ENCODE measurements at regions not wholly inside any gene's neighbourhood (a gene's known extent, or its start where the extent isn't known, plus 50 kb on each side); places are given as distances from the start of the nearest gene placed in this dataset.

- Histone ChIP-seq H2BK15ac (ENCODE audit: low read length) (no peak overlapping the region), H3K4me1 (replicated peaks in 1 of 4; ENCODE audit: control insufficient read depth in 3 of 4, insufficient read depth in 4 of 4, low read length in 3 of 4) (no peaks in the 10 kb centered on the region), H3K4ac (replicated peaks; ENCODE audit: insufficient read length, low read depth, low read length) (no peak overlapping the region), H3K27me3 (replicated peaks in 1 of 4; ENCODE audit: control insufficient read depth in 3 of 4, extremely low read depth in 1 of 4, insufficient read depth in 3 of 4, low read length in 3 of 4) (no peaks in the 10 kb centered on the region), H2AFZ (ENCODE audit: low read length) (no peak overlapping the region), H3K18ac (ENCODE audit: extremely low read depth, low read length) (no peak overlapping the region), H3K79me2 (ENCODE audit: control insufficient read depth in 1 of 2, insufficient read depth in 2 of 2, low read length in 2 of 2) (no peaks in the 10 kb centered on the region), H2BK12ac (ENCODE audit: low read depth, low read length) (no peak overlapping the region), H4K8ac (ENCODE audit: extremely low read depth, insufficient read depth, low read length) (no peak overlapping the region), H3K9me3 (ENCODE audit: insufficient read depth in 2 of 2, low read depth in 1 of 2, low read length in 1 of 2) (no peaks in the 10 kb centered on the region), H4K5ac (ENCODE audit: insufficient read length, low read depth, low read length) (no peak overlapping the region), H2AK5ac (ENCODE audit: low read depth, low read length) (no peak overlapping the region), H3K9ac (replicated peaks in 1 of 4; ENCODE audit: extremely low read depth in 1 of 4, low read depth in 3 of 4, low read length in 3 of 4) (no peak overlapping the region), H4K91ac (replicated peaks; ENCODE audit: insufficient read length, low read length) (peak overlapping the region; percentile 55), H3K36me3 (ENCODE audit: control insufficient read depth in 2 of 4, insufficient read depth in 4 of 4, low read length in 3 of 4) (no peaks in the 10 kb centered on the region), H3K23ac (ENCODE audit: insufficient read length) (no peak overlapping the region), H3K4me3 (ENCODE audit: extremely low read depth in 1 of 4, insufficient read depth in 2 of 4, low read depth in 3 of 4, low read length in 4 of 4) (no peak overlapping the region), H3K27ac (ENCODE audit: low read depth, low read length) (no peak overlapping the region), H3K23me2 (ENCODE audit: low read depth, low read length) (no peaks in the 10 kb centered on the region), H3K79me1 (ENCODE audit: low read depth, low read length) (no peaks in the 10 kb centered on the region), H4K20me1 (replicated peaks in 1 of 2; ENCODE audit: control insufficient read depth in 1 of 2, insufficient read depth in 2 of 2, low read length in 2 of 2) (no peaks in the 10 kb centered on the region), H2BK5ac (ENCODE audit: low read depth, low read length) (no peak overlapping the region), H3K14ac (ENCODE audit: insufficient read length) (no peak overlapping the region), H3K56ac (replicated peaks; ENCODE audit: insufficient read length, low read depth, low read length) (no peak overlapping the region), H2BK120ac (replicated peaks; ENCODE audit: low read depth, low read length) (no peak overlapping the region), H2BK20ac (ENCODE audit: low read length) (no peak overlapping the region), H3K4me2 (ENCODE audit: insufficient read depth in 1 of 2, low read depth in 2 of 2, low read length in 2 of 2) (no peak overlapping the region)
- WGBS, 2 experiments (ENCODE audit: extremely low coverage in 1 of 2, insufficient coverage in 1 of 2, insufficient read length in 1 of 2, insufficient replicate concordance in 2 of 2, low coverage in 1 of 2, low lambda C conversion rate in 2 of 2, missing lambda C conversion rate in 1 of 2) = 90% methylated on average over 16 of the region's 16 CpGs; no CpG with 5 or more reads in 1 of the 2 experiments
- DNase-seq (ENCODE audit: low read depth in 1 of 2, low spot score in 2 of 2) (no peak), FAIRE-seq (no peak)
- no peak for TF ChIP-seq BACH1 (IDR thresholded peaks at IDR 0.05; ENCODE audit: low read length)
- no peak for TF ChIP-seq GABPA (IDR thresholded peaks at IDR 0.05; ENCODE audit: borderline replicate concordance, insufficient read depth, low read length)
- no peak for TF ChIP-seq NANOG (IDR thresholded peaks at IDR 0.05; ENCODE audit: insufficient read depth, low read depth, low read length, poor library complexity, severe bottlenecking)
- no peak for TF ChIP-seq NRF1 (IDR thresholded peaks at IDR 0.05; ENCODE audit: low read depth, low read length)
- no peak for TF ChIP-seq RAD21 (IDR thresholded peaks at IDR 0.05 in 1 of 2, conservative IDR thresholded peaks at IDR 0.05 in 1 of 2; ENCODE audit: low read depth in 2 of 2, low read length in 2 of 2)
- no peak for TF ChIP-seq POLR2AphosphoS5 (IDR thresholded peaks at IDR 0.05; ENCODE audit: low read depth, low read length)
- ChIA-PET POLR2A (ENCODE audit: partially characterized antibody) (no interaction called here), CTCF (ENCODE audit: partially characterized antibody) (interaction anchor here (1.0 kb wide), 1 partner anchor 86 kb away, joined by 6 read pairs; no protein-coding TSS in a partner anchor)
These were observed 619.2 kb downstream of the RAPGEF2 start for GRCh38 chr4:159722052-159722451.

Data from H1 (cell line).